Stomach (tissue), 4 donors: ENCODE measurements at regions not wholly inside any gene's neighbourhood (a gene's known extent, or its start where the extent isn't known, plus 50 kb on each side); places are given as distances from the start of the nearest gene placed in this dataset.

Experiments
- POLR2A ChIP-seq, 4 donors: fragments of 450-650 bp; IDR thresholded peaks; one replicate each; pipeline ENCODE4 v1.6.1; 2016; ENCODE audit warnings: antibody characterized with exemption in 4 of 4, control low read depth in 2 of 4, mild to moderate bottlenecking in 1 of 4, moderate library complexity in 1 of 4
- POLR2AphosphoS5 ChIP-seq, 3 donors: sonication (generic); formaldehyde crosslinking; IDR thresholded peaks; one replicate each; pipeline ENCODE4 v1.6.1; 2016; ENCODE audit warnings: antibody characterized with exemption in 3 of 3
- TF ChIP-seq, protein P1 (sequence below), 7 experiments: fragments of 450-650 bp in 4 of 7; fragments of 200-600 bp in 3 of 7; sonication (generic) in 3 of 7; IDR thresholded peaks; one replicate each; pipeline ENCODE4 v1.5.1; 2016 to 2019; ENCODE audit warnings: antibody characterized with exemption in 7 of 7, control low read depth in 2 of 7, mild to moderate bottlenecking in 1 of 7

DNA sequence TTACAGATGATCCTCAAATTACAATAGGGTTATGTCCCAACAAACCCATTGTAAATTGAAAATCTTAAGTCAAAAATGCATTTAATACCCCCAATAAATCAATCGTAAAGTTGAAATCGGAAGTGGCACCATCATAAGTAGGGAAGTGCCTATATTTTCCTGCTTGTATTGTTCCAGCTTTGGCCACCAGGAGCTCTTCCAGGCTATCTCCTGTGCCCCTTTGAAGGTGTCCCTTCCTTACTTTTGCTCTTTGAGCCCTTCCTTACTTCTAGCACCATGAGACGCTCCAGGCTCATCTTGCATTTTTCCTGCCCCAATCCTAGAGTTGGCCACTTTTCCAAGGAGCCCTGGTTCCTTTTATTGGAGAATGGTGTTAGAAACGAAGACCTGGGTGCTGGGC lies 163.0 kb upstream of the TSC22D1 start:
- TF ChIP-seq POLR2A (IDR thresholded peaks at IDR 0.05) (no peak), POLR2AphosphoS5 (IDR thresholded peaks at IDR 0.05) (no peak)
- TF ChIP-seq, protein P1, sequence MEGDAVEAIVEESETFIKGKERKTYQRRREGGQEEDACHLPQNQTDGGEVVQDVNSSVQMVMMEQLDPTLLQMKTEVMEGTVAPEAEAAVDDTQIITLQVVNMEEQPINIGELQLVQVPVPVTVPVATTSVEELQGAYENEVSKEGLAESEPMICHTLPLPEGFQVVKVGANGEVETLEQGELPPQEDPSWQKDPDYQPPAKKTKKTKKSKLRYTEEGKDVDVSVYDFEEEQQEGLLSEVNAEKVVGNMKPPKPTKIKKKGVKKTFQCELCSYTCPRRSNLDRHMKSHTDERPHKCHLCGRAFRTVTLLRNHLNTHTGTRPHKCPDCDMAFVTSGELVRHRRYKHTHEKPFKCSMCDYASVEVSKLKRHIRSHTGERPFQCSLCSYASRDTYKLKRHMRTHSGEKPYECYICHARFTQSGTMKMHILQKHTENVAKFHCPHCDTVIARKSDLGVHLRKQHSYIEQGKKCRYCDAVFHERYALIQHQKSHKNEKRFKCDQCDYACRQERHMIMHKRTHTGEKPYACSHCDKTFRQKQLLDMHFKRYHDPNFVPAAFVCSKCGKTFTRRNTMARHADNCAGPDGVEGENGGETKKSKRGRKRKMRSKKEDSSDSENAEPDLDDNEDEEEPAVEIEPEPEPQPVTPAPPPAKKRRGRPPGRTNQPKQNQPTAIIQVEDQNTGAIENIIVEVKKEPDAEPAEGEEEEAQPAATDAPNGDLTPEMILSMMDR (IDR thresholded peaks at IDR 0.05): no peak
